Fibroblast of upper back skin (primary cell): ENCODE measurements at regions not wholly inside any gene's neighbourhood (a gene's known extent, or its start where the extent isn't known, plus 50 kb on each side); places are given as distances from the start of the nearest gene placed in this dataset.
"Not testable (repeated sequence)": the region's sequence is repeated elsewhere in the genome, so short reads cannot be mapped to it uniquely, and the experiment has no call there.

ENCODE experiments used
- DNase-seq: peaks from one replicate; pipeline ENCODE4 v3.0.0-alpha.2; 2013

DNA sequence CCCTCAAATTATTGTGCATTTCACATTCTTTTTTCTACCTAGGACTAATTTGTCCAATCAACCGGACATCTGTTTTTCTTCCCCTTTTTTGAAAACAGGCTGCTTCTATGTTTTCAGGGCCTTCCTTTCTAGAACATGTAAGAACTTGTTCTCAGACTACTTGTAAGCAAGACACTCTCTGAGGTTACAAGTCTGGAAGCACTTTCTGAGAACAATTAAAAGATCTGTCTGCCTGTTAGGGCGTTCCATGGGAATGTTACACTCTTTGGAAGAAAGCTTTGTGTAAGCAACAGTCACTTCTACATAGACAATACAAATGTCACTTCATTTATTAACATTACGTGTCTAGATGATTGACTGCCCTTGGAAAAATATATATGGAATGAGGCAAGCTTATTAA, 50.9 kb upstream of the HSPB3 start:
- peak; percentile 10 for DNase-seq

DNA sequence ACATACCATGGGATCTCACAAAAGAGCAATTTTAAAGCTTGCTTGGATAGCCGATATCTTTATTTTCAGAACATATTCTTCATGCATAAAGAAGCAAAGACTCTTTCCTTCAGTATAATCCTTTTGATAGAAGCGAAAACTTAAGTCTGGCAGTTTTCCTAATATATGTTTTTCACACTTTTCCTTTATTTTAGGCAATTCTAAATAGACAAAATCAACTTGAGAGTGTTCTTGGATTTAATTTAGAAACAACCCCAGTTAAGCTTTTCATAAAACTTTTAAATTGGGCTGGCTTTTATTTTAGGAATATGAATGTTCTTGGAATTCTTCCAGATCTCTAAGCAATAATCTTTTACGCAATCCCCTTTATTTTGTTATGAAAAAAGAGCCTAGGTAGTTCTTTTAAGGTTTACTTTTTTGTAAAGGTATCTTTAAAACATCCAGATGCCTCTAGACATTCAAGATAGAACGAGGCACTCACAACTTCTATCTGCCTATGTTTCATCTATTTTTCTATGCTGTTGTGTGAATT, 51.5 kb upstream of the HSPB3 start:
- no peak for DNase-seq

GRCh38 chr5:54403121-54403520, 52.4 kb upstream of the HSPB3 start:
- no peak for DNase-seq

GRCh38 chr5:54401515-54401914, 54.0 kb upstream of the HSPB3 start:
- DNase-seq, result no peak

GRCh38 chr5:54398191-54398590, 57.3 kb upstream of the HSPB3 start:
- DNase-seq, result no peak

DNA sequence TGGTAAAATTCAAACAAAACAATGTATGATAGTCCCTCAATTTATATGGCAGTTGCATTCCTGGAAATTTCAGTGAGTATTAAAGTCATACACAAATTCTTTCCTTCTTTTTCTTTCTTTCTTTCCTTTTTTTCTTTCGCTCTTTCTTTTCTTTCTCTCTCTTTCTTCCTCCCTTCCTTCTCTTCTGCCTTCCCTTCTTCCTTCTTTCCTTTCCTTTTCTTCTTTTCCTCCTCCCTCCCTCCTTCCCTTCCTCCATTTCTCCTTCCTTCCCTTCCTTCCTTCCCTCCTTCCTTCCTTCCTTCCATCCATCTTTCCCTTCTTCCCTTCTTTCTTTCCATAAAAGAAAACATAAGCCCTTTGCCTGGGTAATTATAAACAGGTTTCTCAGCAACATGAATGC, 58.1 kb upstream of the HSPB3 start:
- no peak for DNase-seq

DNA sequence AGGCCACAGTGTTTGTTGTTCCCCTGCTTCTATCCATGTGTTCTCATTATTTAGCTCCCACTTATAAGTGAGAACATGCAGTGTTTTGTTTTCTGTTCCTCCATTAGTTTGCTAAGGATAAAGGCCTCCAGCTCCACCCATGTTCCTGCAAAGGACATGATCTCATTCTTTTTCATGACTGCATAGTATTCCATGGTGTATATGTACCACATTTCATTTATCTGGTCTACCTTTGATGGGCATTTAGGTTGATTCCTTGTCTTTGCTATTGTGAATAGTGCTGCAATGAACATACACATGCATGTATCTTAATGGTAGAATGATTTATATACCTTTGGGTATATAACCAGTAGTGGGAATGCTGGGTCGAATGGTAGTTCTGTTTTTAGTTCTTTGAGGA, 62.5 kb upstream of the HSPB3 start:
- not testable (repeated sequence) for DNase-seq

DNA sequence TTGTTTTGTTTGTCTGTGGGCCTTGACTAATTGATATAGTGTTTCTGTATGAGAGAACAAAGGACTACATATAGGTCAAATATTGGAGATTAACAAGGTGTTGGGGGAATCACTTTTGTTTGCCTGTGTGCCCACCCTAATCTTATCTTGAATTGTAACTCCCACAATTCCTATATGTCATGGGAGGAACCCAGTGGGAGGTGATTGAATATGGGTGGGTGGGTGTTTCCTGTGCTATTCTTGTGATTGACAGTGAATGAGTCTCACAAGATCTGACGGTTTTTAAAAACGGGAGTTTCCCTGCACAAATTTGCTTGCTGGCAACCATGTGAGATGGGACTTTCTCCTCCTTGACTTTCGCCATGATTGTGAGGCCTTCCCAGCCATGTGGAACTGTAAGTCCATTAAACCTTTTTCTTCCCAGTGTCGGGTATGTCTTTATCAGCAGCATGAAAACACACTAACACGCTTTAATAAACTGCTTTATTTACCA, 64.9 kb upstream of the HSPB3 start:
- no peak for DNase-seq

- peak; percentile 96 for DNase-seq
These were observed 65.5 kb upstream of the HSPB3 start for GRCh38 chr5:54390015-54390414.

- not testable (repeated sequence) for DNase-seq
These were observed 66.1 kb upstream of the HSPB3 start for GRCh38 chr5:54389399-54389798.

DNA sequence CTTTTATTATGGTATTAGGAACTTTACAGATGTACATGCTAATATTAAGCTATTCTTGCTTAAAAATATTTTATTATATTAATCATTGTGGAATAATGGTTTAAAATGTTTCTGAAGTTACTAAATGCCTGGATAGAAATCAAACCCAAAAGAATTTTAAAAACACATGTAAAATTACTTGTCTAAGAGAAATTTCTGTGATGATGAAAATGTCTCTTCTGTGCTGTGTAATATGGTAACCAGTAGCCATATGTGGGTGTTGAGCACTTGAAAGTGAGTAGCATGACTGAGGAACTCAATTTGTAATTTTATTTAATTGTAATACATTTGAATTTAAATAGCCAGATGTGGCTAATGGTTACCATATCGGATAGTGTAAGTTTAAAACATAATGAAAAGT, 66.7 kb upstream of the HSPB3 start:
- DNase-seq, result peak; percentile 38

DNA sequence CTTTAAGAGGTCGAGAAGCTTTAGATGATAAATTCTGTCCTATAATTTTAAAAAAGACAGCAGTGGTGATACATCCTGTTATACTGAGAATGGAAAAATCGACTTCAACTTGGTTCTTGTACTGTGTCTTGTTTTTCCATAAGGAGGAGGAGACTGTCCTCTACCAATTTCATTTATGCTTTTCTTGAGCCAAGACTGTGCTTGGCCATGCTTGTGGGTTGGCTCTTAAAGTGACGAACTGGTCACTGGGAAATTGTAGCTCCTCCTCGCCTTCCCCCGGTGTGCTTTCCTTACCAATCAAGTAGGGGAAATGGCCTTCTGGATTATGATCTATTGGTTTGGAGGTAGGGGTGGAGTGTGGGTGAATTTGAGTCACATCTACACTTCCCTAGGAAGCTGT, 67.1 kb upstream of the HSPB3 start:
- DNase-seq, result peak; percentile 30

DNA sequence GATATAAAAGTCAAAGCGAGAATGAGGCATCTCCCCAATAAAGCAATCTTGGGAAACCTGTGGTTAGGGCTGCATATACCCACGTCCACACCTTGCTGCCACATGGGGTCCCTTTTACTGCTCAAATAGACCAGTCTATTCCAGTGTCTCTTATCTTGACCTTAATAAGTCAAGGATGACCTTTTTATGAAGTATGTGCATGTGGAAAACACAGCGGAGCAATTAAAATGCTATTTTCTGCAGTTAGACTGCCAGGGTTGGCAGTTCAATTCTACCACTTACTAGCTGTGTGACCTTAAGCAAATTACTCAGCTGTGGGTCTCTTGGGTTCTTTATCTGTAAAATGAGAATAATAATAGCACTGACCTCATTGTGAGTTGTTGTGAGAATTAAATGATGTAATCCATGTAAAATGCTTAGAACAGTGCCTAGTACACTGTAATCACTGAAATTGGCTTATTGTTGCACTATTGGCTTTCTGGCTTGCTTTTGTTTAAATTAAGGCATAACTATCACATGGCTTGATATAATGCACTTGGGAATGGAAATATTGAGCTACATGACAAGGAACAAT, 67.8 kb upstream of the HSPB3 start:
- peak; percentile 39 for DNase-seq

DNA sequence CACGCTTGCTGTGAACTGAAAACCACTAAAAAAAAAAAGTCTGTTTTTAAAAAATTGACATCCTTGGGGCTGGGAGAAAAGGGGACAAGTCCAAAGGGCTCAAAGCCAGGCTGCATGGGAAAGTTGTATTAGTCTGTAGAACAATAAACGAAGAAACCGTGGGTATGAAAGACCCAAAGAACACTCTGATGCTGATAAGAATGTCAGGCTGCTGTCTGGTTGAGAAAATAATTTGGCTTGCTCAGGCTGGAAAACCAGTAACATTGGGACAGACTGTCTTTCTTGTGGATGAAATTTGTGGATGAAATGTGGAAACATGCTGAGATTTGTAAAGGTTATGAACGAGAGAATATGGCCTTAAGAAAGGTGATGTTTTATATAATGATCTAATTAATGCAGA, 68.5 kb upstream of the HSPB3 start:
- DNase-seq, result no peak

DNA sequence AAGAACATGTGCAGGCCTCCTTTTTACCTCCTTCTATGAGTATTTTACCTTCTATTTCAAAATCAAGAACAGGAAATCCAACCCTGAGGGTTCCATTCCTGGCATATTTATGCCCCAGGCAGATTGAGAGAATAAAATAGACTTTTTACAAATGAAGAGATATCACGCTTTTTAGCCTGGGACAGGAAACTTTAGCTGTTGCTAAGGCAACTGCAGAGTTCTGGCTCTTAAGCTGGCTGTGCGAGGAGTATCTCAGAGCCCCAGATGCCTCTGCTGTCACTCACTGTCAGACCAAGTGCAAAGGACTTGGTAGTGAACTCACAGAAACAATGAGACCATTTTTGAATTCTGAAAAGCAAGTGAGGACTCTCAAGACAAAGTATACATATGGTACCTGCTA, 69.5 kb upstream of the HSPB3 start:
- no peak for DNase-seq

DNA sequence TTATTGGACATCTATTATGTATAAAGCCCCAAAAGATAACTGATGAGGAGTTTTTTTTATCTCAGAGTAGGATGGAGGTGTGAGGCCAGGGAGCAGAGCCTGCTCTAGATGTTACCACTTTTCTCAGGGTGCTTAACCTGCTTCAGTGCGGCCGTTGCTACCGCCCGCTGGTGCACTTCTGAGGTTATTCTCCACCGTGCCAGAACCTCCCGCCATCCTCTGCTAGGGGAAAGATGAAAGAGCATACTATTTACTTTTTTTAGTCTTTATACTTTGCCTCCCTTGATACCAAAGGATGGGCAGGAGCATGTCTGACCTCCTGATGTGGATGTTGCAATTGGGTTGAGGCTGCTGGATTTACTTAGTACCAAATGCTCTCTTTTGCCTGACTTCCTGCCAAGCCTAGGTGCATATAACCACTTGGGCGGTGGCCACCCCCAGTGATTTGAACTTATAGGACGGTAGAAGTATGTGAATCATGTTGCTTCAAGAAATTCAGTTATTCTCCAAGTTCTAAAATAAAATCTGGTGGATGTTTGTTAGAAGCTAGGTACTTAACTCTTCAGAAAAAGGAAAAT, 71.1 kb upstream of the HSPB3 start:
- DNase-seq, result peak; percentile 16

- DNase-seq, result no peak
These were observed 71.6 kb upstream of the HSPB3 start for GRCh38 chr5:54383941-54384340.

DNA sequence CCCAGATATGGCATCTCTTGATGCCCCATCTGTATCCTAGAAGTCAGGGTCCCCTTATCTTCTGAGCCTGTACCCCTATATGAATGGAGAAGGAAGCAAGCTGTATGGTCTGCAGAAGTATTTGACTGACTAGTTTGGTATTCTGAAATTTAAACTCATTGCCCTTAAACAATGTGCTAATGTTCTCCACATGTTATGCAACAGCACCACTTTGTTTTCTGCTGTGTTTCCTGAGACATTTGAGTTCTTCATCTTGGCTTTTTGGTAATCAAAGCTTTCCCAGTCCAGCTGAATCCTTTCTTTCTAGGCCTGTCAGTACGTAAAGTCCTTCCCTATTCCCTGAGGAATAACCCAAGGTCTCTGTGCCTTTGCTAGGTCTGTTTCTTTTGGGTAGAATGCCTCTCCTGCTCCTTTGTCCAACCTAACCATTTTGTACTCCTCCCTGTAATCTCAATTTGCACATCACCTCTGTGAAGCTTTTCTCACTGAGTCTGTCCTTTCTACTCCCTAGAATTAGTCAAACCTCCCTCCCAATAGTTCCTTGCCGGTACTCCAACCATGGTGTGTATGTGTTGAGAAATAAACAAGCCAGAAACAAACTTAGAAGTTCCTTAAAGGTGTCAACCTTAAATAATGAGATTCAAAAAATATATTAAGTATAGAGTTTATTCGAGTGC, 72.1 kb upstream of the HSPB3 start:
- DNase-seq, result peak; percentile 44

- not testable (repeated sequence) for DNase-seq
These were observed 70.9 kb upstream of the ARL15 start for GRCh38 chr5:54381319-54381718.

GRCh38 chr5:54379590-54379989, 69.2 kb upstream of the ARL15 start:
- DNase-seq, result no peak

DNA sequence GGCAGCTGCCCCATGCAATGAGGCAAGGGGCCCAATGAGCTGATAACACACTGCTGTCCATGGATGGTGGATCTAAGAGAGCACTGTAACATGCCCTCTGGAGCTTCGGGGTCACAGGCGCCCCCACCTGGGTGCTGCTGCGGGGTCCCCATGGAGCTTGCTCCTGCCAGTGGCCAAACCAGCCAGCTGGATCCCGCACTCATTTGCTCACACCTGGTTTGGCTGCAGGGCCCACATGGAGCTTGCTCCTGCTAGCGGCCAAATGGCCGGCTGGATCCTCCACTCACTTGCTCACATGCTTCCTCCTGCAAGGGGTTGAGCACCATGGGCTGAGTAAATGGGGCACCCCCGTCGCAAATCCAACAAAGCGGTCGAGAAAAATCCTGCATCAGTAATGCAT, 68.3 kb upstream of the ARL15 start:
- no peak for DNase-seq

DNA sequence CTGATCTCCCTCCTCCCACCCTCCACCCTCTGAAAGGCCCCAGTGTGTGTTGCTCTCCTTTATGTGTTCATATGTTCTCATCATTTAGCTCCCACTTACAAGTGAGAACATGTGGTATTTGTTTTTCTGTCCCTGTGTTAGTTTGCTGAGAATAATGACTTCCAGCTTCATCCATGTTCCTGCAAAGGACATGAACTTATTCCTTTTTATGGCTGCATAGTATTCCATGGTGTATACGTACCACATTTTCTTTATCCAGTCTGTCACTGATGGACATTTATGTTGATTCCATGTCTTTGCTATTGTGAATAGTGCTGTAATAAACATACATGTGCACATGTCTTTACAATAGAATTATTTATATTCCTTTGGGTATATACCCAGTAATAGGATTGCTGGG, 67.0 kb upstream of the ARL15 start:
- not testable (repeated sequence) for DNase-seq

DNA sequence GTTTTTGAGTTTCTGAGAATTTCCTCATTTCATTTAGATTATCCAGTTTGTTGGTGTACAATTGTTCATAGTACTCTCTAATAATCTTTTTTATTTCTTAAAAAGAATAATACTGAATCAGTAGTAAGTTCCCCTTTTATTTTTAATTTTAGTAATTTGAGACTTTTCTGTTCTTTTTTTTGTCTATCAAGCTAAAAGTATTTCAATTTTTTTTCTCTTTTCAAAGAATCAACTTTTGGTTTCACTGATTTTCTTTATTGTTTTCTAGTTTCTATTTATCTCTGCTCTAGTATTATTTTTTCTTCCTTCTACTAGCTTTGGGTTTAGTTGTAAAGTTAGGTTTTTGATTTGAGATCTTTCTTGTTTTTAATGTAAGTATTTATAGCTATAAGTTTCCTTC, 60.6 kb upstream of the ARL15 start:
- no peak for DNase-seq

- DNase-seq, result no peak
These were observed 57.5 kb upstream of the ARL15 start for GRCh38 chr5:54367844-54368243.
